A673 (cell line): ENCODE measurements at regions not wholly inside any gene's neighbourhood (a gene's known extent, or its start where the extent isn't known, plus 50 kb on each side); places are given as distances from the start of the nearest gene placed in this dataset.

Experiments
- EZH2 ChIP-seq: fragments of 200-600 bp; sonication (generic); IDR thresholded peaks from 2 replicates; pipeline ENCODE4 v1.6.1; 2017; ENCODE audit warnings: borderline replicate concordance, low read depth, mild to moderate bottlenecking, mixed read lengths, antibody characterized with exemption, low read length; ENCODE audit not compliant: poor library complexity, severe bottlenecking
- TF ChIP-seq, protein P1 (sequence below): fragments of 300-800, 200-600 bp; sonication (generic); conservative IDR thresholded peaks from 2 replicates; pipeline ENCODE4 v1.5.1; 2017; ENCODE audit warnings: low read depth, mild to moderate bottlenecking, antibody characterized with exemption, low read length, moderate library complexity, mixed read lengths

GRCh38 chr6:103538381-103538780 is 1321.3 kb downstream of the HACE1 start:
- TF ChIP-seq, protein P1, sequence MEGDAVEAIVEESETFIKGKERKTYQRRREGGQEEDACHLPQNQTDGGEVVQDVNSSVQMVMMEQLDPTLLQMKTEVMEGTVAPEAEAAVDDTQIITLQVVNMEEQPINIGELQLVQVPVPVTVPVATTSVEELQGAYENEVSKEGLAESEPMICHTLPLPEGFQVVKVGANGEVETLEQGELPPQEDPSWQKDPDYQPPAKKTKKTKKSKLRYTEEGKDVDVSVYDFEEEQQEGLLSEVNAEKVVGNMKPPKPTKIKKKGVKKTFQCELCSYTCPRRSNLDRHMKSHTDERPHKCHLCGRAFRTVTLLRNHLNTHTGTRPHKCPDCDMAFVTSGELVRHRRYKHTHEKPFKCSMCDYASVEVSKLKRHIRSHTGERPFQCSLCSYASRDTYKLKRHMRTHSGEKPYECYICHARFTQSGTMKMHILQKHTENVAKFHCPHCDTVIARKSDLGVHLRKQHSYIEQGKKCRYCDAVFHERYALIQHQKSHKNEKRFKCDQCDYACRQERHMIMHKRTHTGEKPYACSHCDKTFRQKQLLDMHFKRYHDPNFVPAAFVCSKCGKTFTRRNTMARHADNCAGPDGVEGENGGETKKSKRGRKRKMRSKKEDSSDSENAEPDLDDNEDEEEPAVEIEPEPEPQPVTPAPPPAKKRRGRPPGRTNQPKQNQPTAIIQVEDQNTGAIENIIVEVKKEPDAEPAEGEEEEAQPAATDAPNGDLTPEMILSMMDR: no peak
- no peak for TF ChIP-seq EZH2
